ENCODE measurements at regions not wholly inside any gene's neighbourhood (a gene's known extent, or its start where the extent isn't known, plus 50 kb on each side); places are given as distances from the start of the nearest gene placed in this dataset.

DNA sequence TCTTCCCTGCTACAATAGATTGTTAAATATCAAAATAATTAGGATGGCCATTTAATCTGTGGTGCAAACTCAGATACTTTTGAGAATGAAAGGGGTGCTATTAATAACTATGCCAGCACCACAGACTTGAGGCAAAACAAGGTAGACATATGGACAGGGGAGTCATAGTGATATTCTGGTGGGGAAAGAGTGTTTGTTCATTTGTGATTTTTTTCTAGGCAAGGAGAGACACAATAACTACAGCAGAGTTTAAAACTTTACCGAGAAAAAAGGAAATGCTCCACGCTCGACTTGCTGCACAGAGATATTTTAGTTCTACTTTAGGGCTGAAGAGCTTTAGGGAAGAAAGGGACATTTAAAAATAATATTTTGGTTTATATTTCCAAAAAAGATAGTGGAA, 611.2 kb upstream of the GRM7 start:
- H3K4me1 ChIP-seq (ENCODE audit: control insufficient read depth, extremely low read depth, insufficient read depth, low read length): no peaks in the 10 kb centered on the region
- H3K9me3 ChIP-seq (replicated peaks; ENCODE audit: control insufficient read depth, insufficient read depth, low read length): peaks cover 1% of the 10 kb centered on the region
- intact Hi-C loops (cut with micrococcal nuclease) (no loop called here), dilution Hi-C loops (cut with MboI; ENCODE audit: extremely low pct_ligation_motif_present, low sequenced_read_pairs) (no loop called here)
- no peaks in the 10 kb centered on the region for H3K27me3 ChIP-seq (ENCODE audit: control insufficient read depth in 2 of 2, insufficient read depth in 2 of 2, low read length in 2 of 2)
- no peak overlapping the region for H3K9ac ChIP-seq (replicated peaks; ENCODE audit: extremely low read depth, insufficient read depth, low read length)
- no peak for DNase-seq (ENCODE audit: low read depth, low spot score)
- no peaks in the 10 kb centered on the region for H4K20me1 ChIP-seq (replicated peaks; ENCODE audit: control insufficient read depth, extremely low read depth, insufficient read depth, low read length)
- no peak overlapping the region for H3K4me3 ChIP-seq (replicated peaks in 1 of 3; ENCODE audit: insufficient read depth in 1 of 3, low read depth in 1 of 3, low read length in 3 of 3)
- no peak for FAIRE-seq
- BruUV-seq (replicated peaks): no TSS peak
- no peak overlapping the region for H3K4me2 ChIP-seq (ENCODE audit: insufficient read depth, low read length)
- H3K27ac ChIP-seq (ENCODE audit: insufficient read depth, low read depth, low read length): no peak overlapping the region
- TF ChIP-seq GATA2 (IDR thresholded peaks at IDR 0.05; ENCODE audit: insufficient read depth, insufficient read length, low read depth, low read length): no peak
- TF ChIP-seq MYC (IDR thresholded peaks at IDR 0.05; ENCODE audit: low read depth, low read length): no peak
- no peak for TF ChIP-seq POLR2A (IDR thresholded peaks at IDR 0.05; ENCODE audit: low read depth, low read length)
- TF ChIP-seq POLR2AphosphoS5 (IDR thresholded peaks at IDR 0.05; ENCODE audit: insufficient read depth, low read depth, low read length): no peak
- no peak for TF ChIP-seq EZH2 (IDR thresholded peaks at IDR 0.05; ENCODE audit: borderline replicate concordance, low read depth, low read length, severe bottlenecking)
- no peak for TF ChIP-seq JUN (IDR thresholded peaks at IDR 0.05; ENCODE audit: borderline replicate concordance, insufficient read depth, insufficient read length, low read depth)
- no peak for TF ChIP-seq MAX (IDR thresholded peaks at IDR 0.05; ENCODE audit: insufficient read depth, insufficient read length)
- TF ChIP-seq FOS (IDR thresholded peaks at IDR 0.05; ENCODE audit: borderline replicate concordance, insufficient read depth, low read length): no peak
- TF ChIP-seq, protein P1, sequence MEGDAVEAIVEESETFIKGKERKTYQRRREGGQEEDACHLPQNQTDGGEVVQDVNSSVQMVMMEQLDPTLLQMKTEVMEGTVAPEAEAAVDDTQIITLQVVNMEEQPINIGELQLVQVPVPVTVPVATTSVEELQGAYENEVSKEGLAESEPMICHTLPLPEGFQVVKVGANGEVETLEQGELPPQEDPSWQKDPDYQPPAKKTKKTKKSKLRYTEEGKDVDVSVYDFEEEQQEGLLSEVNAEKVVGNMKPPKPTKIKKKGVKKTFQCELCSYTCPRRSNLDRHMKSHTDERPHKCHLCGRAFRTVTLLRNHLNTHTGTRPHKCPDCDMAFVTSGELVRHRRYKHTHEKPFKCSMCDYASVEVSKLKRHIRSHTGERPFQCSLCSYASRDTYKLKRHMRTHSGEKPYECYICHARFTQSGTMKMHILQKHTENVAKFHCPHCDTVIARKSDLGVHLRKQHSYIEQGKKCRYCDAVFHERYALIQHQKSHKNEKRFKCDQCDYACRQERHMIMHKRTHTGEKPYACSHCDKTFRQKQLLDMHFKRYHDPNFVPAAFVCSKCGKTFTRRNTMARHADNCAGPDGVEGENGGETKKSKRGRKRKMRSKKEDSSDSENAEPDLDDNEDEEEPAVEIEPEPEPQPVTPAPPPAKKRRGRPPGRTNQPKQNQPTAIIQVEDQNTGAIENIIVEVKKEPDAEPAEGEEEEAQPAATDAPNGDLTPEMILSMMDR (IDR thresholded peaks at IDR 0.05; ENCODE audit: extremely low read depth in 1 of 2, insufficient read depth in 1 of 2, low read depth in 1 of 2, low read length in 2 of 2): no peak
- no peaks in the 10 kb centered on the region for H3K9me1 ChIP-seq (replicated peaks; ENCODE audit: control insufficient read depth, extremely low read depth, insufficient read depth, low read length)
- CTCF ChIA-PET: no interaction called here
- no peak overlapping the region for H2AFZ ChIP-seq (ENCODE audit: low read depth, low read length)
- no peaks in the 10 kb centered on the region for H3K36me3 ChIP-seq (ENCODE audit: control insufficient read depth in 2 of 2, extremely low read depth in 1 of 2, insufficient read depth in 2 of 2, low read length in 2 of 2)
- no peaks in the 10 kb centered on the region for H3K79me2 ChIP-seq (ENCODE audit: control insufficient read depth, insufficient read depth, low read length)
- POLR2A ChIA-PET: no interaction called here

All from endothelial cell of umbilical vein (primary cell).